ENCODE measurements at regions not wholly inside any gene's neighbourhood (a gene's known extent, or its start where the extent isn't known, plus 50 kb on each side); places are given as distances from the start of the nearest gene placed in this dataset.

GRCh38 chr15:63454503-63455211 lies 49.7 kb upstream of the USP3 start:
- ATAC-seq, result no peak
- TF ChIP-seq ZFP30 (CRISPR knock-in tag; IDR thresholded peaks at IDR 0.05) (no peak), ESRRG (CRISPR knock-in tag; IDR thresholded peaks at IDR 0.05) (no peak), GLIS3 (CRISPR knock-in tag; IDR thresholded peaks at IDR 0.05) (no peak), ZNF70 (CRISPR knock-in tag; IDR thresholded peaks at IDR 0.05) (no peak), ARNTL (CRISPR knock-in tag; IDR thresholded peaks at IDR 0.05; ENCODE audit: borderline replicate concordance, low read depth) (no peak), SNAI2 (CRISPR knock-in tag; IDR thresholded peaks at IDR 0.05) (no peak), ZC3H10 (CRISPR knock-in tag; IDR thresholded peaks at IDR 0.05) (no peak), OSR1 (CRISPR knock-in tag; IDR thresholded peaks at IDR 0.05) (no peak), ZFP3 (CRISPR knock-in tag; IDR thresholded peaks at IDR 0.05) (no peak), ZNF8 (CRISPR knock-in tag; IDR thresholded peaks at IDR 0.05) (no peak), TCF4 (CRISPR knock-in tag; IDR thresholded peaks at IDR 0.05; ENCODE audit: borderline replicate concordance) (no peak), TOX (CRISPR knock-in tag; IDR thresholded peaks at IDR 0.05; ENCODE audit: borderline replicate concordance) (no peak), RARB (CRISPR knock-in tag; IDR thresholded peaks at IDR 0.05) (no peak)
- TF ChIP-seq, protein P1, sequence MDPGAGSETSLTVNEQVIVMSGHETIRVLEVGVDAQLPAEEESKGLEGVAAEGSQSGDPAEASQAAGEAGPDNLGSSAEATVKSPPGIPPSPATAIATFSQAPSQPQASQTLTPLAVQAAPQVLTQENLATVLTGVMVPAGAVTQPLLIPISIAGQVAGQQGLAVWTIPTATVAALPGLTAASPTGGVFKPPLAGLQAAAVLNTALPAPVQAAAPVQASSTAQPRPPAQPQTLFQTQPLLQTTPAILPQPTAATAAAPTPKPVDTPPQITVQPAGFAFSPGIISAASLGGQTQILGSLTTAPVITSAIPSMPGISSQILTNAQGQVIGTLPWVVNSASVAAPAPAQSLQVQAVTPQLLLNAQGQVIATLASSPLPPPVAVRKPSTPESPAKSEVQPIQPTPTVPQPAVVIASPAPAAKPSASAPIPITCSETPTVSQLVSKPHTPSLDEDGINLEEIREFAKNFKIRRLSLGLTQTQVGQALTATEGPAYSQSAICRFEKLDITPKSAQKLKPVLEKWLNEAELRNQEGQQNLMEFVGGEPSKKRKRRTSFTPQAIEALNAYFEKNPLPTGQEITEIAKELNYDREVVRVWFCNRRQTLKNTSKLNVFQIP (CRISPR knock-in tag; IDR thresholded peaks at IDR 0.05; ENCODE audit: borderline replicate concordance, low read depth), result no peak
